H1 (cell line): ENCODE measurements at regions not wholly inside any gene's neighbourhood (a gene's known extent, or its start where the extent isn't known, plus 50 kb on each side); places are given as distances from the start of the nearest gene placed in this dataset.

Experiments
- CEBPB ChIP-seq: IDR thresholded peaks from 2 replicates; pipeline ENCODE4 v1.6.1; 2012; ENCODE audit warnings: low read depth, low read length
- SIRT6 ChIP-seq: IDR thresholded peaks from one replicate; pipeline ENCODE4 v1.7.1; 2012; ENCODE audit warnings: low read length, inconsistent platforms
- TF ChIP-seq, protein P1 (sequence below): fragments of 300-600 bp; sonication (generic); IDR thresholded peaks from 2 replicates; pipeline ENCODE4 v1.7.1; 2012; ENCODE audit warnings: low read length, moderate library complexity, mild to moderate bottlenecking, inconsistent platforms; ENCODE audit not compliant: insufficient replicate concordance

DNA sequence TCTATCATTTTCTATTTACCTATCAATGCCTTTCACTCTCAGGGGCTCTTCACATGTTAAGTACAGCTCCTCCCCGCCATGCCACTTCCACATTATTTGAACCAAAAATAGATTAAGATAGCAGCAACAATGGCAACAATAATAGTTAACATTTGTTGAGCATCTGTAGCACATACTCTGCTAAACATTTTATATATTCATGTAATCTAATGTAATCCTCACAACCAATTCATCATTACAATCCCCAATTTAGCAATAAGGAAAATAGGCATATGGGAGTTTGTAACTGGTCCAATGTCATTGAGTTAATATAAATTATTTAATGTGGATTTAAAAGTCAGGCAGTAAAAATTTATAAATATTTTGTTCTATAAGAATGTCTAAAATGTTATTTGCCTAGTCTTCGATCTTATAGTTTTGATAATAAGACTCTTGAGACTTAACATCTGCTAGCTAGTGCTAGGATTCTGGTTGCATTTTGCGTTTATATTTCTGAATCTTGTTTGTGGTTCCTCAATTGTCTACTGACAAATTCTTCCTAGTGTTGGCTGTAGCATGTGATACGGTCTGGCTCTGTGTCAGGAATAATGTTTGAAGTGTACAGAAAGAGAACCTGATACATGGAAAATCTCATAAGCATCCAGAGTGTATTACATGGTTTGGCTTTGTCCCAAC is 621.5 kb upstream of the LUZP2 start (continued):
- TF ChIP-seq, protein P1, sequence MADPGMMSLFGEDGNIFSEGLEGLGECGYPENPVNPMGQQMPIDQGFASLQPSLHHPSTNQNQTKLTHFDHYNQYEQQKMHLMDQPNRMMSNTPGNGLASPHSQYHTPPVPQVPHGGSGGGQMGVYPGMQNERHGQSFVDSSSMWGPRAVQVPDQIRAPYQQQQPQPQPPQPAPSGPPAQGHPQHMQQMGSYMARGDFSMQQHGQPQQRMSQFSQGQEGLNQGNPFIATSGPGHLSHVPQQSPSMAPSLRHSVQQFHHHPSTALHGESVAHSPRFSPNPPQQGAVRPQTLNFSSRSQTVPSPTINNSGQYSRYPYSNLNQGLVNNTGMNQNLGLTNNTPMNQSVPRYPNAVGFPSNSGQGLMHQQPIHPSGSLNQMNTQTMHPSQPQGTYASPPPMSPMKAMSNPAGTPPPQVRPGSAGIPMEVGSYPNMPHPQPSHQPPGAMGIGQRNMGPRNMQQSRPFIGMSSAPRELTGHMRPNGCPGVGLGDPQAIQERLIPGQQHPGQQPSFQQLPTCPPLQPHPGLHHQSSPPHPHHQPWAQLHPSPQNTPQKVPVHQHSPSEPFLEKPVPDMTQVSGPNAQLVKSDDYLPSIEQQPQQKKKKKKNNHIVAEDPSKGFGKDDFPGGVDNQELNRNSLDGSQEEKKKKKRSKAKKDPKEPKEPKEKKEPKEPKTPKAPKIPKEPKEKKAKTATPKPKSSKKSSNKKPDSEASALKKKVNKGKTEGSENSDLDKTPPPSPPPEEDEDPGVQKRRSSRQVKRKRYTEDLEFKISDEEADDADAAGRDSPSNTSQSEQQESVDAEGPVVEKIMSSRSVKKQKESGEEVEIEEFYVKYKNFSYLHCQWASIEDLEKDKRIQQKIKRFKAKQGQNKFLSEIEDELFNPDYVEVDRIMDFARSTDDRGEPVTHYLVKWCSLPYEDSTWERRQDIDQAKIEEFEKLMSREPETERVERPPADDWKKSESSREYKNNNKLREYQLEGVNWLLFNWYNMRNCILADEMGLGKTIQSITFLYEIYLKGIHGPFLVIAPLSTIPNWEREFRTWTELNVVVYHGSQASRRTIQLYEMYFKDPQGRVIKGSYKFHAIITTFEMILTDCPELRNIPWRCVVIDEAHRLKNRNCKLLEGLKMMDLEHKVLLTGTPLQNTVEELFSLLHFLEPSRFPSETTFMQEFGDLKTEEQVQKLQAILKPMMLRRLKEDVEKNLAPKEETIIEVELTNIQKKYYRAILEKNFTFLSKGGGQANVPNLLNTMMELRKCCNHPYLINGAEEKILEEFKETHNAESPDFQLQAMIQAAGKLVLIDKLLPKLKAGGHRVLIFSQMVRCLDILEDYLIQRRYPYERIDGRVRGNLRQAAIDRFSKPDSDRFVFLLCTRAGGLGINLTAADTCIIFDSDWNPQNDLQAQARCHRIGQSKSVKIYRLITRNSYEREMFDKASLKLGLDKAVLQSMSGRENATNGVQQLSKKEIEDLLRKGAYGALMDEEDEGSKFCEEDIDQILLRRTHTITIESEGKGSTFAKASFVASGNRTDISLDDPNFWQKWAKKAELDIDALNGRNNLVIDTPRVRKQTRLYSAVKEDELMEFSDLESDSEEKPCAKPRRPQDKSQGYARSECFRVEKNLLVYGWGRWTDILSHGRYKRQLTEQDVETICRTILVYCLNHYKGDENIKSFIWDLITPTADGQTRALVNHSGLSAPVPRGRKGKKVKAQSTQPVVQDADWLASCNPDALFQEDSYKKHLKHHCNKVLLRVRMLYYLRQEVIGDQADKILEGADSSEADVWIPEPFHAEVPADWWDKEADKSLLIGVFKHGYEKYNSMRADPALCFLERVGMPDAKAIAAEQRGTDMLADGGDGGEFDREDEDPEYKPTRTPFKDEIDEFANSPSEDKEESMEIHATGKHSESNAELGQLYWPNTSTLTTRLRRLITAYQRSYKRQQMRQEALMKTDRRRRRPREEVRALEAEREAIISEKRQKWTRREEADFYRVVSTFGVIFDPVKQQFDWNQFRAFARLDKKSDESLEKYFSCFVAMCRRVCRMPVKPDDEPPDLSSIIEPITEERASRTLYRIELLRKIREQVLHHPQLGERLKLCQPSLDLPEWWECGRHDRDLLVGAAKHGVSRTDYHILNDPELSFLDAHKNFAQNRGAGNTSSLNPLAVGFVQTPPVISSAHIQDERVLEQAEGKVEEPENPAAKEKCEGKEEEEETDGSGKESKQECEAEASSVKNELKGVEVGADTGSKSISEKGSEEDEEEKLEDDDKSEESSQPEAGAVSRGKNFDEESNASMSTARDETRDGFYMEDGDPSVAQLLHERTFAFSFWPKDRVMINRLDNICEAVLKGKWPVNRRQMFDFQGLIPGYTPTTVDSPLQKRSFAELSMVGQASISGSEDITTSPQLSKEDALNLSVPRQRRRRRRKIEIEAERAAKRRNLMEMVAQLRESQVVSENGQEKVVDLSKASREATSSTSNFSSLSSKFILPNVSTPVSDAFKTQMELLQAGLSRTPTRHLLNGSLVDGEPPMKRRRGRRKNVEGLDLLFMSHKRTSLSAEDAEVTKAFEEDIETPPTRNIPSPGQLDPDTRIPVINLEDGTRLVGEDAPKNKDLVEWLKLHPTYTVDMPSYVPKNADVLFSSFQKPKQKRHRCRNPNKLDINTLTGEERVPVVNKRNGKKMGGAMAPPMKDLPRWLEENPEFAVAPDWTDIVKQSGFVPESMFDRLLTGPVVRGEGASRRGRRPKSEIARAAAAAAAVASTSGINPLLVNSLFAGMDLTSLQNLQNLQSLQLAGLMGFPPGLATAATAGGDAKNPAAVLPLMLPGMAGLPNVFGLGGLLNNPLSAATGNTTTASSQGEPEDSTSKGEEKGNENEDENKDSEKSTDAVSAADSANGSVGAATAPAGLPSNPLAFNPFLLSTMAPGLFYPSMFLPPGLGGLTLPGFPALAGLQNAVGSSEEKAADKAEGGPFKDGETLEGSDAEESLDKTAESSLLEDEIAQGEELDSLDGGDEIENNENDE = no peak
- TF ChIP-seq CEBPB (no peak), SIRT6 (no peak)
- TF ChIP-seq, all 59 proteins: peak for 0
